PC-3 (cell line): ENCODE measurements at regions not wholly inside any gene's neighbourhood (a gene's known extent, or its start where the extent isn't known, plus 50 kb on each side); places are given as distances from the start of the nearest gene placed in this dataset.

ENCODE experiments used
- ATAC-seq: fragments of 200-7000 bp; cut with Tn5 transposase; 2 replicates; pipeline ENCODE4 v1.9.1; 2020; ENCODE audit warnings: mild to moderate bottlenecking, moderate library complexity
- BruUV-seq: library from RNA; stranded (reverse); fragments of 400-500 nt; replicated peaks from 2 replicates; lab custom pipeline; 2021; lab: Mats Ljungman, UMichigan
- CTCF ChIA-PET: fragments of 300-600 bp; sonication (Branson Sonifier 250); formaldehyde crosslinking; loops from one replicate; lab custom pipeline; 2022; ENCODE audit warnings: antibody characterized with exemption; lab: Charles Lee
- POLR2A ChIA-PET: fragments of 300-600 bp; sonication (Branson Sonifier 250); formaldehyde crosslinking; loops from one replicate; lab custom pipeline; 2022; ENCODE audit warnings: antibody characterized with exemption; ENCODE audit not compliant: unreplicated experiment; lab: Charles Lee
- DNase-seq: peaks from one replicate; pipeline ENCODE4 v3.0.0-alpha.2; 2015
- H2AFZ ChIP-seq: fragments of 300-600 bp; sonication (generic); 2 replicates; pipeline ENCODE4 v1.6.0; 2016; ENCODE audit warnings: antibody characterized with exemption, low read length
- H3F3A ChIP-seq: fragments of 300-600 bp; sonication (generic); one replicate; pipeline ENCODE4 v1.6.0; 2017; ENCODE audit warnings: antibody characterized with exemption, low read length, control low read depth, mild to moderate bottlenecking; ENCODE audit not compliant: unreplicated experiment
- H3K27ac ChIP-seq: fragments of 300-600 bp; sonication (generic); 2 replicates; pipeline ENCODE4 v1.5.1; 2016; ENCODE audit warnings: mild to moderate bottlenecking, low read length
- H3K27me3 ChIP-seq: fragments of 300-600 bp; sonication (generic); 2 replicates; pipeline ENCODE4 v1.6.1; 2016; ENCODE audit warnings: low read length, mixed read lengths
- H3K36me3 ChIP-seq: fragments of 300-600 bp; sonication (generic); 2 replicates; pipeline ENCODE4 v1.6.1; 2016; ENCODE audit warnings: low read depth, mixed run types, low read length, mixed read lengths
- H3K4me1 ChIP-seq: fragments of 300-600 bp; sonication (generic); 2 replicates; pipeline ENCODE4 v1.5.1; 2016; ENCODE audit warnings: low read length; ENCODE audit not compliant: insufficient read depth
- H3K4me2 ChIP-seq: fragments of 300-600 bp; sonication (generic); 2 replicates; pipeline ENCODE4 v1.6.0; 2016; ENCODE audit warnings: low read length
- H3K4me3 ChIP-seq: fragments of 300-600 bp; sonication (generic); 2 replicates; pipeline ENCODE4 v1.5.1; 2016; ENCODE audit warnings: mild to moderate bottlenecking, low read length, mixed read lengths
- H3K79me2 ChIP-seq: fragments of 300-600 bp; sonication (generic); 2 replicates; pipeline ENCODE4 v1.6.1; 2017; ENCODE audit warnings: low read length, mixed read lengths
- H3K9ac ChIP-seq: fragments of 300-600 bp; sonication (generic); 2 replicates; pipeline ENCODE4 v1.6.0; 2016; ENCODE audit warnings: mild to moderate bottlenecking, low read length
- H3K9me2 ChIP-seq: fragments of 300-600 bp; sonication (generic); replicated peaks from 2 replicates; pipeline ENCODE4 v1.6.1; 2016; ENCODE audit warnings: mixed run types, low read length, mixed read lengths
- H3K9me3 ChIP-seq: fragments of 300-600 bp; sonication (generic); 2 replicates; pipeline ENCODE4 v1.6.1; 2016; ENCODE audit warnings: low read length, mixed read lengths
- H4K20me1 ChIP-seq: fragments of 300-600 bp; sonication (generic); 2 replicates; pipeline ENCODE4 v1.6.1; 2016; ENCODE audit warnings: low read length, mixed read lengths
- EZH2 ChIP-seq: fragments of 300-600 bp; sonication (generic); IDR thresholded peaks from one replicate; pipeline ENCODE4 v1.6.1; 2017; ENCODE audit warnings: antibody characterized with exemption, mild to moderate bottlenecking, low read length; ENCODE audit not compliant: unreplicated experiment
- EZH2phosphoT487 ChIP-seq: fragments of 300-600 bp; sonication (generic); IDR thresholded peaks from 2 replicates; pipeline ENCODE4 v1.6.1; 2018; ENCODE audit warnings: mild to moderate bottlenecking, antibody characterized with exemption, low read length, borderline replicate concordance
- intact Hi-C: fragments of 100-400 bp; cut with micrococcal nuclease; formaldehyde crosslinking; loops from 2 replicates; pipeline ENCODE4 v1.9.0; 2023
- TF ChIP-seq, protein P1 (sequence below): fragments of 300-600 bp; sonication (generic); conservative IDR thresholded peaks from 2 replicates; pipeline ENCODE4 v1.5.1; 2017; ENCODE audit warnings: antibody characterized with exemption, low read depth, mild to moderate bottlenecking, low read length

DNA sequence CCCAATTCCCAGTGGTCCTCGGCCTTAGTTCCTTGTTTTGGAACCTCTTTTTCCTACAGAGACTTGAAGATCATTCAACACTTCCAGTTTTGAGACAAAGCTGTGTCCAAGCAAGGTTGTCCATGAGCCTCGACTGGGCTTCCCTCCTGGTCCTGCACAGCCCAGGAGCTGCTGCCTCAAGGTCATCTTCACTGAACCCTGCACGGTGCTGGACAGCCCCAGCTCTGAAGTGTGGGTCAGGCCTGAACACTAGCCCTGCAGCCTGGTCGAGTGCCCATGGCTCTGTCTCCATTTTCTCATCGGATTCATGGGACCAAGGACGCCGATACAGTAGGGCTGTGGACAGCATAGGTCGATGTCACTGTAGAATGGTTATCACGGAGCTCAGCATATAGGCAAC is 68.0 kb upstream of the NFIL3 start:
- H3K79me2 ChIP-seq: no peaks in the 10 kb centered on the region
- no peaks in the 10 kb centered on the region for H3K9me3 ChIP-seq
- H3K36me3 ChIP-seq: no peaks in the 10 kb centered on the region
- H3K4me1 ChIP-seq: peaks cover 11% of the 10 kb centered on the region; the same call in 1 of the 2 replicates
- no peaks in the 10 kb centered on the region for H3F3A ChIP-seq
- no peaks in the 10 kb centered on the region for H3K27me3 ChIP-seq
- no peak overlapping the region for H3K4me2 ChIP-seq
- no peak overlapping the region for H2AFZ ChIP-seq
- no TSS peak for BruUV-seq
- intact Hi-C loops: no loop called here
- ChIA-PET POLR2A (no interaction called here), CTCF (no interaction called here)
- H3K9ac ChIP-seq: no peak overlapping the region
- no peak for ATAC-seq
- no peak overlapping the region for H3K4me3 ChIP-seq
- H4K20me1 ChIP-seq: no peaks in the 10 kb centered on the region
- H3K27ac ChIP-seq: no peak overlapping the region
- H3K9me2 ChIP-seq: no peaks in the 10 kb centered on the region
- TF ChIP-seq, protein P1, sequence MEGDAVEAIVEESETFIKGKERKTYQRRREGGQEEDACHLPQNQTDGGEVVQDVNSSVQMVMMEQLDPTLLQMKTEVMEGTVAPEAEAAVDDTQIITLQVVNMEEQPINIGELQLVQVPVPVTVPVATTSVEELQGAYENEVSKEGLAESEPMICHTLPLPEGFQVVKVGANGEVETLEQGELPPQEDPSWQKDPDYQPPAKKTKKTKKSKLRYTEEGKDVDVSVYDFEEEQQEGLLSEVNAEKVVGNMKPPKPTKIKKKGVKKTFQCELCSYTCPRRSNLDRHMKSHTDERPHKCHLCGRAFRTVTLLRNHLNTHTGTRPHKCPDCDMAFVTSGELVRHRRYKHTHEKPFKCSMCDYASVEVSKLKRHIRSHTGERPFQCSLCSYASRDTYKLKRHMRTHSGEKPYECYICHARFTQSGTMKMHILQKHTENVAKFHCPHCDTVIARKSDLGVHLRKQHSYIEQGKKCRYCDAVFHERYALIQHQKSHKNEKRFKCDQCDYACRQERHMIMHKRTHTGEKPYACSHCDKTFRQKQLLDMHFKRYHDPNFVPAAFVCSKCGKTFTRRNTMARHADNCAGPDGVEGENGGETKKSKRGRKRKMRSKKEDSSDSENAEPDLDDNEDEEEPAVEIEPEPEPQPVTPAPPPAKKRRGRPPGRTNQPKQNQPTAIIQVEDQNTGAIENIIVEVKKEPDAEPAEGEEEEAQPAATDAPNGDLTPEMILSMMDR: no peak
- TF ChIP-seq EZH2 (no peak), EZH2phosphoT487 (no peak)
- no peak for DNase-seq

DNA sequence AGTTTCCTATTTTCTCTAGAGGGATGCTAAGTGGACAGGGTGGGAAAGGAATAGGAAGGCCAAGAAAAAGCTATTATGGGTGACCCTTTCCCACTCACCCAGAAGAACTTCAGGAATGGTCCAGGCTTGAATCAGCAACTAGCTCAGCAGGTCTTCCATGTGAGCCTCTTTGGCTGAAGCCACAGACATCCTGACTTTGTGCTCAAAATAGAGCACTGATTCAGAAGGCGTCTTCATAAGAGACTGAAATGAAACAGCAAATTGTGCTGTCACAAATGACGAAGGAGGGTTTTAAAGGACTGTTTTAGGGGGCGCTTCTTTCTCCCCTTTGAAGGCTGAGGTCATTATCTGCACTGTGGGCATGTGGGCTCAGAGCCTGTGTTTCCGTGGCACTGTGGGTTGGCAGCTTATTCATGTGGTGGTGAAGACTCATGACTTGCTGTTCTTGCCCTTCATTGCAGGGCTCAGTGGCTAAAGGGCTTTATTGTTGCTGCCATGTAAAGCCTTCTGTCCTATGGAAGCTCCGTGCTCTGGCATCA is 65.8 kb upstream of the NFIL3 start:
- Histone ChIP-seq H3K9me2 (no peaks in the 10 kb centered on the region), H3K27me3 (no peaks in the 10 kb centered on the region), H3K4me1 (no peaks in the 10 kb centered on the region), H3K4me2 (no peak overlapping the region), H3K9me3 (no peaks in the 10 kb centered on the region), H4K20me1 (no peaks in the 10 kb centered on the region), H3K9ac (no peak overlapping the region), H3F3A (no peaks in the 10 kb centered on the region), H3K4me3 (no peak overlapping the region), H2AFZ (no peak overlapping the region), H3K36me3 (no peaks in the 10 kb centered on the region), H3K79me2 (no peaks in the 10 kb centered on the region), H3K27ac (no peak overlapping the region)
- intact Hi-C loops: no loop called here
- DNase-seq (no peak), ATAC-seq (no peak)
- ChIA-PET CTCF (no interaction called here), POLR2A (no interaction called here)
- BruUV-seq: no TSS peak
- no peak for TF ChIP-seq EZH2
- TF ChIP-seq, protein P1: no peak
- TF ChIP-seq EZH2phosphoT487: no peak

DNA sequence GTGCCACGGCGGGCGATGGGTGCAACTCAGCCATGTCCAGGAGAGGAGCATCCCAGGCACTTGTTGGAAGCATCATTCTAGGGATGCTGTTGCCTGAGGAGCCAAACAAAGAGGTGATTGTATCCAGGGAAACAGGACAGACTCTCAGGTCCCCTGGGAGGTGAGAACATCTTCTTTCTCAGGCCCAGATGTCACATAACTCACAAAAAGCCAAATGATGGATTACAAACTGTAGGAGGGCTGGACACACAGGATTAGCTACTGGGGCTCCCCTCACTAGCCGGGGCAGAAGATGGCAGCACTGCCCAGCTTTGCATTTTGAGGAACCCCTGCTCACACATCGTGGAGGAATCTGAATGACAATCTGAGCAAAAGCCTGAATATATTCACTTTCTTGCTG is 64.7 kb upstream of the NFIL3 start:
- H3K27me3 ChIP-seq: no peaks in the 10 kb centered on the region
- no peak overlapping the region for H3K4me2 ChIP-seq
- POLR2A ChIA-PET: no interaction called here
- CTCF ChIA-PET: no interaction called here
- intact Hi-C loops: no loop called here
- ATAC-seq: no peak
- H3K36me3 ChIP-seq: no peaks in the 10 kb centered on the region
- H3K27ac ChIP-seq: no peak overlapping the region
- no peaks in the 10 kb centered on the region for H4K20me1 ChIP-seq
- H2AFZ ChIP-seq: no peak overlapping the region
- no peaks in the 10 kb centered on the region for H3K4me1 ChIP-seq
- no TSS peak for BruUV-seq
- H3K4me3 ChIP-seq: no peak overlapping the region
- no peaks in the 10 kb centered on the region for H3K79me2 ChIP-seq
- TF ChIP-seq, protein P1: no peak
- TF ChIP-seq EZH2phosphoT487 (no peak), EZH2 (no peak)
- H3K9me2 ChIP-seq: no peaks in the 10 kb centered on the region
- H3F3A ChIP-seq: no peaks in the 10 kb centered on the region
- no peak for DNase-seq
- H3K9me3 ChIP-seq: no peaks in the 10 kb centered on the region
- no peak overlapping the region for H3K9ac ChIP-seq
